K562 (cell line): ENCODE measurements at regions not wholly inside any gene's neighbourhood (a gene's known extent, or its start where the extent isn't known, plus 50 kb on each side); places are given as distances from the start of the nearest gene placed in this dataset.
"Not testable (repeated sequence)": the region's sequence is repeated elsewhere in the genome, so short reads cannot be mapped to it uniquely, and the experiment has no call there.

Experiments used
- ATAC-seq: fragments of 200-7000 bp; cut with Tn5 transposase; 3 replicates; pipeline ENCODE4 v1.9.1; 2020; ENCODE audit warnings: moderate library complexity
- BruUV-seq: library from RNA; stranded (reverse); fragments of 400-500 nt; replicated peaks from 2 replicates; lab custom pipeline; 2021; lab: Mats Ljungman, UMichigan
- CTCF ChIA-PET: fragments of 300-600 bp; formaldehyde crosslinking; extraction: SDS; loops from one replicate; lab custom pipeline; 2021; ENCODE audit warnings: low intra/inter-chr PET ratio; lab: Yijun Ruan, JAX
- POLR2A ChIA-PET: fragments of 300-600, 350-650 bp; sonication (Branson Sonifier 250); formaldehyde crosslinking; extraction: SDS; loops from one replicate; lab custom pipeline; 2021; ENCODE audit warnings: antibody characterized with exemption, inconsistent platforms; lab: Yijun Ruan, JAX
- DNase-seq, 4 experiments: peaks; one replicate each; pipeline versions ENCODE4 v3.0.0 to v3.0.0-alpha.2; 2011 to 2018; ENCODE audit warnings: low spot score in 3 of 4, mixed read lengths in 3 of 4; ENCODE audit errors: extremely low read depth in 1 of 4
- FAIRE-seq: peaks from 2 replicates; lab custom pipeline; 2011; peaks lifted over from hg19 to GRCh38; lab: Jason Lieb, UNC
- H2AFZ ChIP-seq: 2 replicates; pipeline ENCODE4 v1.6.0; 2011; ENCODE audit warnings: low read depth, low read length, control low read depth, inconsistent platforms
- H3K27ac ChIP-seq: fragments of 200-600 bp; 3 replicates; pipeline ENCODE4 v1.8.0; 2011; ENCODE audit warnings: low read depth, mild to moderate bottlenecking, control low read depth, inconsistent platforms, low read length, moderate library complexity, mixed read lengths; ENCODE audit errors: extremely low read depth
- H3K27me3 ChIP-seq, 2 experiments: fragments of 300-600 bp in 1 of 2; 2 replicates in 1 of 2; 3 replicates in 1 of 2; pipeline versions ENCODE4 v1.6.0 to v1.8.0; 2011; ENCODE audit warnings: inconsistent platforms in 2 of 2, low read length in 2 of 2, mild to moderate bottlenecking in 1 of 2, mixed read lengths in 1 of 2, moderate library complexity in 1 of 2; ENCODE audit not compliant: control insufficient read depth in 2 of 2, insufficient read depth in 2 of 2
- H3K36me3 ChIP-seq: fragments of 300-600 bp; 3 replicates; pipeline ENCODE4 v1.8.0; 2011; ENCODE audit warnings: mild to moderate bottlenecking, low read length, inconsistent platforms; ENCODE audit not compliant: control insufficient read depth, insufficient read depth
- H3K4me1 ChIP-seq, 2 experiments: fragments of 200-600 bp in 1 of 2; replicated peaks in 1 of 2; 2 replicates in 1 of 2; 3 replicates in 1 of 2; pipeline versions ENCODE4 v1.5.1 to v1.8.0; 2011; ENCODE audit warnings: inconsistent platforms in 2 of 2, low read length in 2 of 2, mild to moderate bottlenecking in 1 of 2, mixed read lengths in 1 of 2, moderate library complexity in 1 of 2; ENCODE audit not compliant: control insufficient read depth in 2 of 2, insufficient read depth in 2 of 2
- H3K4me2 ChIP-seq: 2 replicates; pipeline ENCODE4 v1.6.1; 2011; ENCODE audit warnings: low read length, control low read depth, inconsistent platforms, mixed read lengths; ENCODE audit not compliant: insufficient read depth
- H3K4me3 ChIP-seq: fragments of 200-600 bp; sonication (generic), shearing (Covaris generic); 2 replicates; pipeline ENCODE4 v1.5.1; 2016; ENCODE audit warnings: control low read depth, inconsistent platforms
- H3K79me2 ChIP-seq: fragments of 200-600 bp; 3 replicates; pipeline ENCODE4 v1.8.0; 2011; ENCODE audit warnings: low read length, inconsistent platforms; ENCODE audit not compliant: control insufficient read depth, insufficient read depth
- H3K9ac ChIP-seq, 2 experiments: 2 replicates each; pipeline versions ENCODE4 v1.6.0 to v1.6.1; 2011; ENCODE audit warnings: low read depth in 2 of 2, low read length in 2 of 2, control low read depth in 1 of 2, inconsistent platforms in 1 of 2, mild to moderate bottlenecking in 1 of 2, mixed read lengths in 1 of 2; ENCODE audit not compliant: insufficient read depth in 1 of 2
- H3K9me1 ChIP-seq: one replicate; pipeline ENCODE4 v1.6.0; 2011; ENCODE audit warnings: inconsistent platforms, mild to moderate bottlenecking, low read length, moderate library complexity; ENCODE audit not compliant: control insufficient read depth, insufficient read depth
- H3K9me3 ChIP-seq: replicated peaks from 2 replicates; pipeline ENCODE4 v1.5.1; 2011; ENCODE audit warnings: low read depth, low read length, inconsistent platforms; ENCODE audit not compliant: control insufficient read depth, insufficient read depth
- H4K20me1 ChIP-seq: replicated peaks from 2 replicates; pipeline ENCODE4 v1.6.1; 2011; ENCODE audit warnings: low read length, inconsistent platforms, mixed read lengths; ENCODE audit not compliant: control insufficient read depth, insufficient read depth
- BMI1 ChIP-seq: fragments of 150-350 bp; IDR thresholded peaks from 2 replicates; pipeline ENCODE4 v1.6.1; 2014; ENCODE audit warnings: low read length
- DDX20 ChIP-seq: fragments of 450-650 bp; IDR thresholded peaks from 2 replicates; pipeline ENCODE4 v1.6.1; 2016; ENCODE audit warnings: missing genetic modification characterization, low read depth, mild to moderate bottlenecking, missing compliant biosample characterization, moderate library complexity
- HMBOX1 ChIP-seq: sonication (generic); IDR thresholded peaks from 2 replicates; pipeline ENCODE4 v1.6.1; 2016
- L3MBTL2 ChIP-seq: fragments of 450-650 bp; IDR thresholded peaks from 2 replicates; pipeline ENCODE4 v1.6.1; 2016; ENCODE audit warnings: mild to moderate bottlenecking, moderate library complexity
- UBTF ChIP-seq, 2 experiments: IDR thresholded peaks; 2 replicates each; pipeline ENCODE4 v1.6.1; 2012; ENCODE audit warnings: improper control_type of control experiment in 2 of 2, low read depth in 2 of 2, low read length in 2 of 2, borderline replicate concordance in 1 of 2
- ZNF696 ChIP-seq: fragments of 250-450 bp; sonication (Bioruptor Pico); conservative IDR thresholded peaks from 2 replicates; pipeline ENCODE4 v1.4.0; 2020; ENCODE audit warnings: mild to moderate bottlenecking, moderate library complexity
- WGBS: fragments of 100-300 bp; shearing (Covaris generic); methylation state at CpG from one replicate; pipeline ENCODE4 v1.1.6; 2016; ENCODE audit warnings: low coverage, mixed read lengths; ENCODE audit not compliant: insufficient coverage; ENCODE audit errors: missing lambda C conversion rate; 5-methylcytosine and 5-hydroxymethylcytosine counted together
- in situ Hi-C: fragments of 300-500 bp; cut with MboI; formaldehyde crosslinking; loops from 4 replicates; pipeline ENCODE4 v1.15.0; 2018; ENCODE audit warnings: inconsistent platforms, mixed read lengths
- intact Hi-C: fragments of 100-400 bp; cut with micrococcal nuclease; formaldehyde crosslinking; loops from 2 replicates; pipeline ENCODE4 v1.14.2; 2022
- TF ChIP-seq, protein P1 (sequence below): sonication (generic); formaldehyde crosslinking; IDR thresholded peaks from 2 replicates; pipeline ENCODE4 v1.8.0; 2022; ENCODE audit warnings: mild to moderate bottlenecking, missing genetic modification reagents

- POLR2A ChIA-PET, BruUV-seq, in situ Hi-C loops, H3K79me2 ChIP-seq, H3K9me1 ChIP-seq, DNase-seq, H3K27ac ChIP-seq, intact Hi-C loops, ATAC-seq, H3K4me1 ChIP-seq, H3K4me2 ChIP-seq, H3K36me3 ChIP-seq, H3K27me3 ChIP-seq, CTCF ChIA-PET, H3K4me3 ChIP-seq, H4K20me1 ChIP-seq, H3K9me3 ChIP-seq, FAIRE-seq, H3K9ac ChIP-seq, H2AFZ ChIP-seq: not testable (repeated sequence)
- no CpG with 5 or more reads among the region's 4 CpGs for WGBS
Measured at GRCh38 chrX:93921041-93921440, 247.0 kb downstream of the FAM133A start.

- ChIA-PET CTCF (no interaction called here), POLR2A (no interaction called here)
- in situ Hi-C loops, result no loop called here
- Histone ChIP-seq H3K4me3 (no peak overlapping the region), H3K9me1 (no peaks in the 10 kb centered on the region), H3K9me3 (no peaks in the 10 kb centered on the region), H3K27me3 (no peaks in the 10 kb centered on the region), H2AFZ (no peak overlapping the region), H3K4me1 (no peaks in the 10 kb centered on the region), H3K36me3 (no peaks in the 10 kb centered on the region), H3K4me2 (no peak overlapping the region), H3K79me2 (no peaks in the 10 kb centered on the region), H3K9ac (no peak overlapping the region), H4K20me1 (no peaks in the 10 kb centered on the region), H3K27ac (no peak overlapping the region)
- DNase-seq (no peak), ATAC-seq (no peak), FAIRE-seq (no peak)
- WGBS, result 0% methylated on average over 5 of the region's 5 CpGs
- intact Hi-C loops, result no loop called here
- no TSS peak for BruUV-seq
- TF ChIP-seq L3MBTL2 (no peak), UBTF (IDR thresholded peaks at IDR 0.05; ENCODE audit: borderline replicate concordance in 1 of 2, low read depth in 2 of 2, low read length in 2 of 2) (no peak), HMBOX1 (no peak), DDX20 (tag) (no peak), ZNF696 (CRISPR knock-in tag) (no peak), BMI1 (no peak)
- TF ChIP-seq, protein P1, sequence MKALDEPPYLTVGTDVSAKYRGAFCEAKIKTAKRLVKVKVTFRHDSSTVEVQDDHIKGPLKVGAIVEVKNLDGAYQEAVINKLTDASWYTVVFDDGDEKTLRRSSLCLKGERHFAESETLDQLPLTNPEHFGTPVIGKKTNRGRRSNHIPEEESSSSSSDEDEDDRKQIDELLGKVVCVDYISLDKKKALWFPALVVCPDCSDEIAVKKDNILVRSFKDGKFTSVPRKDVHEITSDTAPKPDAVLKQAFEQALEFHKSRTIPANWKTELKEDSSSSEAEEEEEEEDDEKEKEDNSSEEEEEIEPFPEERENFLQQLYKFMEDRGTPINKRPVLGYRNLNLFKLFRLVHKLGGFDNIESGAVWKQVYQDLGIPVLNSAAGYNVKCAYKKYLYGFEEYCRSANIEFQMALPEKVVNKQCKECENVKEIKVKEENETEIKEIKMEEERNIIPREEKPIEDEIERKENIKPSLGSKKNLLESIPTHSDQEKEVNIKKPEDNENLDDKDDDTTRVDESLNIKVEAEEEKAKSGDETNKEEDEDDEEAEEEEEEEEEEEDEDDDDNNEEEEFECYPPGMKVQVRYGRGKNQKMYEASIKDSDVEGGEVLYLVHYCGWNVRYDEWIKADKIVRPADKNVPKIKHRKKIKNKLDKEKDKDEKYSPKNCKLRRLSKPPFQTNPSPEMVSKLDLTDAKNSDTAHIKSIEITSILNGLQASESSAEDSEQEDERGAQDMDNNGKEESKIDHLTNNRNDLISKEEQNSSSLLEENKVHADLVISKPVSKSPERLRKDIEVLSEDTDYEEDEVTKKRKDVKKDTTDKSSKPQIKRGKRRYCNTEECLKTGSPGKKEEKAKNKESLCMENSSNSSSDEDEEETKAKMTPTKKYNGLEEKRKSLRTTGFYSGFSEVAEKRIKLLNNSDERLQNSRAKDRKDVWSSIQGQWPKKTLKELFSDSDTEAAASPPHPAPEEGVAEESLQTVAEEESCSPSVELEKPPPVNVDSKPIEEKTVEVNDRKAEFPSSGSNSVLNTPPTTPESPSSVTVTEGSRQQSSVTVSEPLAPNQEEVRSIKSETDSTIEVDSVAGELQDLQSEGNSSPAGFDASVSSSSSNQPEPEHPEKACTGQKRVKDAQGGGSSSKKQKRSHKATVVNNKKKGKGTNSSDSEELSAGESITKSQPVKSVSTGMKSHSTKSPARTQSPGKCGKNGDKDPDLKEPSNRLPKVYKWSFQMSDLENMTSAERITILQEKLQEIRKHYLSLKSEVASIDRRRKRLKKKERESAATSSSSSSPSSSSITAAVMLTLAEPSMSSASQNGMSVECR (CRISPR knock-in tag), result no peak
Measured at GRCh38 chrX:93932471-93933220, 258.6 kb downstream of the FAM133A start.
